ENCODE measurements at regions not wholly inside any gene's neighbourhood (a gene's known extent, or its start where the extent isn't known, plus 50 kb on each side); places are given as distances from the start of the nearest gene placed in this dataset.
A peak's percentile ranks its signal among the peaks of the same experiment; 100 is the strongest.

DNA sequence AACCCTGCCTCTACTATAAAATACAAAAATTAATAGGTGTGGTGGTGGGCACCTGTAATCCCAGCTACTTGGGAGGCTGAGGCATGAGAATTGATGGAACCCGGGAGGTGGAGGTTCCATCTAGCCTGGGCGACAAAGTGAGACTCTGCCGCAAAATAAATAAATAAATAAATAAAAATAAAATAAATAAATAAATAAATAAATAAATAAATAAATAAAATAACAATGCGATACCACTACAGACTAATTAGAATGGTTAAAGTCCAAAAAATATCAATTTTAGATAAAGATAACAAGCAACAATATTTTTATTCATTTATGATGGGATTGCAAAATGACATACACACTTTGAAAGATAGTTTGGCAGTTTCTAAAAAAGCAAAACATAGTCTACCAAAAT lies 1131.5 kb downstream of the SI start:
- DNase-seq = no peak
- no peak for ATAC-seq
- intact Hi-C loops (cut with DNase I, micrococcal nuclease) = no loop called here

DNA sequence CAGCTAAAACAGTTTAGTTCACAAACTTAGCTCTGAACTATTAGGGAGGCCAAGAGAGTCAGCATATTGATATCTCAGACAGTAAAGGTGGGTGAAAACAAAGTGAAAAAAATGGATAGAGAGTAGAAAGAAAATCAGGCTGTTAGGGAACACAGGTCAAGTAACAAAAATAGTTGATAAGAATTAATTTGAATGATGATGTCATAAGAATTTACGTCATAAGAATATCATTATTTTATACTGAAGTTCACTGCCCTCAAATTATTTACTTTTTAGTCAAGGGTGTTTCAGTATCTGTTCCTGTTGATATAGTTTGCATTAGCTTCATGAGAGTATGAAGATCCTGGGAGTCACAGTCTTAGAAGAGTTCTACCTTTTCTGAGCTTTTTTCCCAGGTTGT lies 1134.6 kb downstream of the SI start:
- no peak for DNase-seq
- intact Hi-C loops (cut with DNase I, micrococcal nuclease) = no loop called here
- no peak for ATAC-seq

DNA sequence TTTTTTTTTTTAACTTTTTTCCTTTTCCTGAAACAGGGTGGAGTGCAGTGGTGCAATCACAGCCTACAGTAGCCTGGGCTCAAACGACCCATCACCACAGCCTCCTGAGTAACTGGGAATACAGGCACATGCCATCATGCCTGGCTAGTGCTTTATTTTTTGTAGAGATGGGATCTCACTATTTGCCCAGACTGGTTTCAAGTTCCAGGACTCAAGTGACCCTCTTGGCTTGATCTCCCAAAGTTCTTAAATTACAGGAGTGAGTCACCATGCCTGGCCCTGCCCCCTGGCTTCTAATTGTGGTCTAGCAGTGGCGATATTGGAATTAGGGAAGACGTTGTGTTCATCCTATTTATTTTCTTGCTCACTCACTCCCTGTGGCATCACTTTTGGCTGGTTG lies 1138.4 kb downstream of the SI start:
- no peak for ATAC-seq
- intact Hi-C loops (cut with DNase I, micrococcal nuclease) = no loop called here
- DNase-seq = no peak

DNA sequence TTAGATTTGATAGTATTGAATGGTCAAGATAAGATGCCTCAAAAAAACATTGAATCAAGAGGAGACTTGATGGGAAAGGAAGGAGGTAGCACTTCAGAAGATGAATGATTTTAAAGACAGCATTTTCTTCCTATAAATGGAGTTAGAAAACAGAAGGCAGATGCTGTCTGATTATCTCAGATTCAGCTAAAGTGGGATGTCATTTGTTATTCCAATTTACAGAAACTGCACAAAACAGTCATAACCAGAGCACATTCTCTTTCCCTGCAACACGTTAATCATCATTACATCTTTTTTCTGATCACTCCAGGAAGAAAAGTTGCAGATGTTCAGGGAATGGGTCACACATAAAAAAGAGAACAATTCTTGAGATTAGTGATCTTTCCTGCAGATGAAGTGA lies 1141.8 kb downstream of the SI start:
- no peak for ATAC-seq
- DNase-seq = no peak
- intact Hi-C loops (cut with DNase I, micrococcal nuclease) = no loop called here

DNA sequence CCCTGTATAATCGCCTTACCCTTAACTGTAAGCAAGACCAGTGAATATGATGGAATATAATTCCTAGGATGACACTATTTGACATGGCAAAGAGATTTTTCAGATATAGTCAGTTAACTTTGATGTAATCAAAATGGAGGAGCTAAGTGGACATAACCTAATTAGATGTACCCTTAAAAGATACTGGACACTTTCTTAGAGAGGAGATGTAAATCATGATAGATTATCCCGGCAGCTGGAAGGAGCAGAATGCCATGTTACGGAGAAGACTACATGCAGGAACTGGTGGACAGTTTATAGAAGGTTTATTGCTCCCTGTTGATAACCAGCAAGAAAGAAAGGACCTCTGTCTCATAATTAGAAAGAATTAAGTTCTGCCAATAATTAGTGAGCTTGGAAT lies 1142.9 kb downstream of the SI start:
- intact Hi-C loops (cut with DNase I, micrococcal nuclease) = no loop called here
- no peak for ATAC-seq
- no peak for DNase-seq

DNA sequence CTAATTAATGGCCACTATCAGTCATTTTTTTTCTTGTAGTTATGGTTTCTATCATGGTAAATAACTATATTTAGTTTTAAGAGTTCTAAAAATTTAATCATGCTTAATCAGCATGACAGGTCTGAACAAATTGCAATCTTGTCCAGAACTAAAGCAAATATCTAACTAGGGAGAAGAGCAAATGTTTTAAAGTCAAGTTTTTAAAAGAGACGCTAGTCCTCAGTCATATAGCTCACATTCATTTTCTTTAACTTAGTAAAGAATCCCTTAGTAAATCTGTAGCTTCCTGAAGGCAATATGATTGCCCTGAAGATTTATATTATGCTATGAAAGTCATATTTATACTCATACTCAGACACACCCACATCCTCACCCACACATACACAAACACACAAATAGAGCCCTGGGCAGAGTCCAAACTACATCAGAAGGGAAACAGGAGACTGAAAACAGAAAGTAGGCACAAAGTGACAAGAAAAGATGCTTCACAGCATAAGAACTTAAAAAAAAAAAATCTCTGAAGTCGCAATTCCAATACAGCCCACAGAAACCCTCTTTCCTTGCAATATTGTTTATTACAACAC lies 1149.1 kb downstream of the SI start:
- ATAC-seq = no peak
- intact Hi-C loops (cut with DNase I, micrococcal nuclease) = no loop called here
- peak in 1 of 2 donors; percentile 42 for DNase-seq

DNA sequence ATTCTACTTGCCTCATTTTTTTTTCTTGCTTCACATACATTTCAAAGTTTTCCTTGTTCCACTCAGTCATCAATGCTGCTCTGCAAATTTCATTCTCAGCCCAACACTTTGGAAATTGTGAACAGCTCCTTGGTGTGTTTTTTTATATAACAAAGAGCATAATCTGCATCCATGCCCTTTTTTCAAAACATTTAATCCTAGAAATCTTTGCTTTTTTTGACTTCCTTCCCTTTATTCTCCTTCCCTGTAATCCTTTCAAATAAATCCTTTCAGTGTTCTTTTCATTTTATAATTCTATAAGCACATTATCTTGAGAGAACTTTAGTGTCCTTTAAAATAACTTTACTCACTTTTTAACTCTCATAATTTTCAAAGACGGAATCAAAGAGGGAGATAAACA lies 1150.8 kb downstream of the SI start:
- intact Hi-C loops (cut with DNase I, micrococcal nuclease) = no loop called here
- DNase-seq = no peak
- no peak for ATAC-seq

DNA sequence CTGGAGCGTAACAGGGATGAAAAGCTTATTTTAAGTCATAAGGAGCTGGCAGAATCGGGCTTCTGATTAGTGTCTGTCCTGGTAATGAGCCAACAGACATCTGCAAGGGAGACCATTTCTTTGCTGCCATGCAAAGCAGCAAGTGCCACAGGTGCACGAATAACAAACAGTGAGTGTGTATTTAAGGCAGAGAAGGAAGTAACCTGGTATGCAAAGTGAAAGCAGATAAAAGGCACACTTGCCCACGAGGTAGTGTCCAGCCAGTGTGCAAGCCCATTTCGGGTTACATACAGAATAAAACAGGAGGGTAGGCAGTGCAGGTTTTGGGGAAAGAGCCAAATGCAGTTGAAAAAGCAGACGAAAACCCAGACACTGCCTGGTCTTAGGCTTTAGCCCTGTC lies 1153.7 kb downstream of the SI start:
- ATAC-seq (peak; percentile 48), DNase-seq (peak in 1 of 2 donors; percentile 25)
- intact Hi-C loops (cut with DNase I, micrococcal nuclease) = no loop called here

DNA sequence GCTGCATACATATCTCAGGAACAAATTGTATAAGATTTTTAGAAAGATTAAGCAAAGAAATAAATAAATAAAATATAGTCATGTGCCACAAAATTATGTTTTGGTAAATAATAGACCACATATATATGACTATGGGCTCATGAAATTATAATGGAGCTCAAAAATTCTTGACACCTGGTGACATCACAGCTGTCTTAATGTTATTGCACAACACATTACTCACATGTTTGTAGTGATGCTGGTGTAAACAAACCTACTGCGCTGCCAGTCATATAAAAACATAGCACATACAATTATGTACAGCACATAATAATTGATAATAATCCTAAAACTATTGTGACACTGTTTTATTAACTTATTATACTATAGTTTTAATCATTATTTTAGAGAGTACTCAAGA lies 1159.1 kb downstream of the SI start:
- DNase-seq (no peak), ATAC-seq (no peak)
- intact Hi-C loops (cut with DNase I, micrococcal nuclease) = no loop called here

DNA sequence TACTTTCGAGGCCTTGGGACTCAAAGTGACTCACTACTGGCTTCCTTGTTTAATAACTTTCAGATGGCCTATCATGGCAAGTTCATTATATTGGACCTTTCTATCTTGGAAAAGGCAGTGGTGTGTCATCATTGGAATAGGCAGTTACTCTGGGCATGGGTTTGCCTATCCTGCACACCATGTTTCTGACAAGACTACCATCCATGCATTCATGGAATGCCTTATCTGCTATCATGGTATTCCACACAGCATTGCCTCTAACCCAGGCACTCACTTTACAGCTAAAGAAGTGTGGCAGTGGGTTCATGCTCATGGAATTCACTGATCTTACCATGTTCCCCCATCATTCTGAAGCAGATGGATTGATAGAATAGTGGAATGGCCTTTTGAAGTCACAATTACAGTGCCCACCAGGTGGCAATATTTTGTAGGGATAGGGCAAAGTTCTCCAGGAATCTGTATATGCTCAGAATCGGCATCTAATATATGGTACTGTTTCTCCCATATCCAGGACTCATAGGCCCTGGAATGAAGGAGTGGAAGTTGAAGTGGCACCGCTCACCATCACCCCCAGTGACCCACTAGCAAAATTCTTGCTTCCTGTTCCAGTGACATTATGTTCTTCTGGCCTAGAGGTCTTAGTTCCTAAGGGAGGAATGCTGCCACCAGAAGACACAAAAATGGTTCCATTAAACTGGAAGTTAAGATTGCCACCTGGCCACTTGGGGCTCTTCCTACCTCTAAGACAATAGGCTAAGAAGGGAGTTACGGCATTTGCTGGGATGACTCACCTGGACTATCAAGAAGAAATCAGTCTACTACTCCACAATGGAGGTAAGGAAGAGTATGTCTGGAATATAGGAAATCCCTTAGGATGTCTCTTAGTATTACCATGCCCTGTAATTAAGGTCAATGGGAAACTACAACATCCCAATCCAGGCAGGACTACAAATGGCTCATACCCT lies 1161.4 kb downstream of the SI start:
- intact Hi-C loops (cut with DNase I, micrococcal nuclease) = no loop called here
- DNase-seq (no peak), ATAC-seq (no peak)

DNA sequence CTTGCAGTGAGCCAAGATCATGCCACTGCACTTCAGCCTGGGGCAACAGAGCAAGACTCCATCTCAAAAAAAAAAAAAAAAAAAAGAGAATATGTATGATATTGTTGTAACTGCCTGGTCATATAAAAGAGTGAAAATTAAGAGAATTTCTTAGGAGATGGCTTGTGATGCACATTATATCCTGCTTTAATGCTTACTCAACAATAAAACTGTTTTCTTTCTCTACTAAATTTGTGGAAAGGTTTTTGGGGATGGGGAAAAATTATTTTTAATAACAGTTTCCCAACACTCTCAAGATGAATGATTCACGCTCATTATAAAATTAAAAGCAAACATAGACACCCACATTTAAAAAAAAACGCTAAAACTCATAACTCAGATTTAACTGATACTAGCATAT lies 1163.0 kb downstream of the SI start:
- DNase-seq (no peak), ATAC-seq (no peak)
- intact Hi-C loops (cut with DNase I, micrococcal nuclease) = no loop called here

DNA sequence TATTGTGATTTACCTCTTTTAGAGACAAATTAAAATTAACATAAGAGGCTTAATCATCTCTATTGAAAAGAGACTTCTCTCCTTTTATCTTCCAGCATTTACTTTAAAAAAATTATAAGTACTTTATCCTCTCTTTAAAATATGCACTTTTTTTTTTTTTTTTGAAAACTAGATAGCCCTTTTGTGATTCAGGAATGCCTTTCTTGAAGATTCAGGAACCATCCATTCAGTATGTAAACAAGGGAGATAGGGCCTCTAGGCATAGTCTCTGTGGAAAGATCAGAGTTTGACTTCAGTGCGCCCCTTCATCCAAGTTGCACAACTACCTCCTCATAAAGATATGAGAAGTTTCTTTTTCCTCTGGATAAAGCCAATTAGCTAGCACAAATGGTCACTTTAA lies 1163.7 kb downstream of the SI start:
- ATAC-seq (no peak), DNase-seq (no peak)
- intact Hi-C loops (cut with DNase I, micrococcal nuclease) = no loop called here

DNA sequence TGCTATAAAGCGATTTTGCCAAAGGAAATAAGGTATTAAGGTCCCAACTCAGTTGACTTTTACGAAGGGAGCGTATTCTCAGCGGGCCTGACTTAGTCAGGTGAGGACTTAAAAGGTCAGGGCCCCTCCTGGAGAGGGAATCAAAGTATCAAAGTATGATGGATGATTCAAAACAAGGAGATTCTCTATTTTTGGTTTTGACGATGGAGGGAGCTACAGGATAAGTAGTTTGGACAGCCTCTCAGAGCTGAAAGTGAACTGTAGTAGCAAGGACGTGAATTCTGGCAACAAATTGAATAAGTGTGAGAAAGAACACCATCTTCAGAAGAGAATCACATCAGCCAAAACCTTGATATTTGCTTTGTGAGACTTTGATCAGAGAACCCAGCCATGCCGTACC lies 1186.5 kb downstream of the SI start:
- intact Hi-C loops (cut with DNase I, micrococcal nuclease) = no loop called here
- no peak for DNase-seq
- ATAC-seq = no peak

DNA sequence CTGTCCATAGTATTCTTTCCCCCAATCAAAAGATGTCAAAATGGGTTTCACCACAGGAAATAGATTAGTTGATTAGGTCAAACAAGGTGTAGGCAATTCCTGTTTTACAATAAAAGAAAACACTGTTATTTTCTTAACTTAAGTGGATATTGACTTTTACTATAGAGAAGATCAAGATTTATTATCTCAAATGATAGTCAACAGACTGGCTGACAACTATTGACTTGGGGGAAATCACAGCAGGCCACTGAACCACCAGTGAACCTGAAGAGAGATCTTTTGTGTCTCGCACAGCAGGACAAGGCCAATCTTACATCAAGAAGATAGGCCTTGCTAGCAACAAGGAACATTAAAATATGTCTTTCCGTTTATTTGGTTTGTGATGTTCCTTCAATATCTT lies 1187.6 kb downstream of the SI start:
- intact Hi-C loops (cut with DNase I, micrococcal nuclease) = no loop called here
- ATAC-seq (no peak), DNase-seq (no peak)

DNA sequence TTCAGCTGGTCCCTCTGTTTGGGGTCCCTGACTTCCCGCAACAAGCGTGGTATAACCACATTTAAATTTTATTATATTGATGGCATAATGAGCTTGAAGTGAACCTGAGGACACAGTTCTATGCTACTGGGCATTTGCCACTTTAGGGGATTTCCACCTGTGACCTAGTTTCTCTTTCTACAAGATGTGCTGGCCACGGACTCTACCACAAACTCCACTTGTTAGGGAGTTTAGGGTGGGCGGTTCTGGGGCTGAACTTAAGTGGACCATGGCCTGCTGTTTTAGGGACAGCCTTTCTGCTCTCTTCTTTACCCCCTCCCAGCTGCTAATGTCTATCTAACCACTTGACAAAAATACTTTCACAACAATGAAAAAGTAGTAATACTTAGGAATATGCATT lies 1199.1 kb downstream of the SI start:
- DNase-seq = no peak
- intact Hi-C loops (cut with DNase I, micrococcal nuclease) = no loop called here
- no peak for ATAC-seq

DNA sequence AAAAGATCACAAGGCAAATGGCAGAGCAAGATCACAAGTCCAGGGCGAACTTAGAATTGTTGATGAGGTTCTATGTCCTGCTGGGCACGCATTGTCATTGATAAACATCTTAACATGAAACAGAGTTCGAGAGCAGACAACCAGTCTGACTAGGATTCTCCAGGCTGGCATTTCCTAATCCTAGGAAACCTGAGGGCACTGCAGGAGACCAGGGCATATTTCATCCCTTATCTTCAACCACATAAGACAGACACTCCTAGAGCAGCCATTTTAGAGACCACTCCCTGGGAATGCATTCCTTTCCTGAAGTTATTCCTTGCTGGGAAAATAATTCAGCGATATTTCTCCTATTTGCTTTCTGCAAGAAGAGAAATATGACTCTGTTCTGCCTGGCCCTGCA lies 1199.9 kb downstream of the SI start:
- intact Hi-C loops (cut with DNase I, micrococcal nuclease) = no loop called here
- no peak for DNase-seq
- no peak for ATAC-seq

DNA sequence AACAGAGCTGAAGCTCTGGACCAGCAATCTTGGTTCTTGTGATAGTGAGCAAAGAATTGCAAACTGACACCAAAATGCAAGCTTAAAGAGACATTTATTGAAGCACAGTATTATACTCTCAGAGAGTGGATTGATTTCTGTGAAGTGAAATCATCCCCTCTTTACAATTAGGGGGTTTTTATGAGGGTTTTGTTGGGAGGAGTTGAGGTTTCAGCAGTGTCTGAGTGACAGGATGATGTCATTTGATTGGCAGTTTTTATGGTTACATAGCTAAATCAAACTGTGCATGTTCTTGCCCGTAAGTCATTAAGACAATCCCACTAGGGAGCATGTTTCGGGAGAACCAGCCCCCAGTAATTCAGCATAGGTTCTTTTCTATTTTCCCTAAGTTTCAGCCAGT lies 1200.5 kb downstream of the SI start:
- DNase-seq = no peak
- intact Hi-C loops (cut with DNase I, micrococcal nuclease) = no loop called here
- no peak for ATAC-seq

DNA sequence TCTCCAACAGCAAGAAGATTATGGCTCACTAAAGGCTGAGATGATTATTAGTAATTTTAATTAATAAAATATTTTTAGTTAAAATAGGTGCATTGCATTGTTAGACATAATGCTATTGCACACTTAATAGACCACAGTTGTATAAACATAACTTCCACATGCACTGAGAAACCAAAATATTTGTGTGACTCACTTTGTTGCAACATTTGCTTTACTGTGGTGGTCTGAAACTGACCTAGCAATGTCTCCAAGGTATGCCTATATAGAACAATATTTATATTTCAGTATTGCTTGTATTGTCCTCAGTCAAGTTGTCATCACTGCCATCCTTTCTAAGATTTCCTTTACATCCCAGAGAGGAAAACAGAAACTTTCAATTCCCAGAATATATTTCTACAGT lies 1215.2 kb downstream of the SI start:
- ATAC-seq = no peak
- DNase-seq = no peak
- intact Hi-C loops (cut with DNase I, micrococcal nuclease) = no loop called here

DNA sequence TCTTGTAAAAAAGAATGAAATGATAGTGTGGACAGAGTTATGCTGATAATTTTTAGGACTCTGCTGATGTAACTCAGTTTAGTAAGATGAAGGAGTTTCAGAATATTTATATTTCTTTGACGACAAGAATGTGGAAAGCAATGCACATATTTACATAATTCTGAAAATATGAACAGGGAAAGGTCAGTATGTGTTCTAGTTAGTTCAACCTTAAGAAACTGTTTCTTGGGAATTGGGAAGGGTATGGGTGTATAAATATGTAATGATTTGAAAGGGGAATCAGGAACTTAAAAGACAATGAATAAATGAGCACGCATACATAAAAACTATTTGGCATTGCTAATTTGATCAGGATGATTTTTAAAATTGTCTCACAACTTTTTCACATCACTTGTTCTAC lies 1226.1 kb downstream of the SI start:
- DNase-seq (no peak), ATAC-seq (no peak)
- intact Hi-C loops (cut with DNase I, micrococcal nuclease) = no loop called here

DNA sequence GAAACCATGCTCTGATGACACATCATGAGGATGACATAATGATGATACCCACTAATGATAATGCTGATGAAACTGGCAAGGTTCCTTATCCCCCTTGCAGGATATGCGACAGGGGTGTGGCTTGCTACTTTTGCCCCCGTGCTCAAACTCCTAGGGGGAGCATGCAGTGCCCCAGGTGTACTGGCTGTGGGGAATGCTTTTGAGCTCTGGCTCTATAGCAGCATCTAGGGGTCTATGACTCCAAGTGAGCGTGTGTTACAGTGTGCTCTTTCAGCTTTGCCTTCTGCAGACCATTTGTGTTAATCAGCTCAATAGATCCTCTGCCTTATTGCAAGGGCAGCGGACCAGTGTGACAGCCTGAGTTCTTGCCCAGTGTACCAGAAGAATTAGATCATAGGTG lies 1239.5 kb downstream of the SI start:
- intact Hi-C loops (cut with DNase I, micrococcal nuclease) = no loop called here
- ATAC-seq = no peak
- no peak for DNase-seq

DNA sequence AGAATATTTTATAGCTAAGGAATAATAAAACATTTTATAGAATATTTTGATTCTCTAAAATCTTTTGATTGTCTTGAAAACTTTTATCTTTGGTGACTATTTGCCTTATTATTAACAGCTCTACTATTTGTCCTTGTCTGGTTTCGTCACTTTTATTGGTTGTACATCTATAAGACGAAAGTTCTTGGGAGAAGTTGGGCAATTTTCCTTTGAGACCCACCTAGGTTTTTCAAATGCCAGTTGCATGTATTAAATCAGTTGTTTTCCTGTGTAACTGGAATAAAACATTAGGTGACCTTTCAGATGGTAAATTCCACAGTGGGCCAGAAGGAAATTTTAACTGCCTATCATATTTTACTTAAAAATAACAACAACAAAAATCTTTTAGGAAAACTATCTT lies 1245.7 kb downstream of the SI start:
- DNase-seq = no peak
- intact Hi-C loops (cut with DNase I, micrococcal nuclease) = no loop called here

More for the DNA sequence above, 1245.7 kb downstream of the SI start:
- no peak for ATAC-seq
